ENCODE measurements at regions not wholly inside any gene's neighbourhood (a gene's known extent, or its start where the extent isn't known, plus 50 kb on each side); places are given as distances from the start of the nearest gene placed in this dataset.

DNA sequence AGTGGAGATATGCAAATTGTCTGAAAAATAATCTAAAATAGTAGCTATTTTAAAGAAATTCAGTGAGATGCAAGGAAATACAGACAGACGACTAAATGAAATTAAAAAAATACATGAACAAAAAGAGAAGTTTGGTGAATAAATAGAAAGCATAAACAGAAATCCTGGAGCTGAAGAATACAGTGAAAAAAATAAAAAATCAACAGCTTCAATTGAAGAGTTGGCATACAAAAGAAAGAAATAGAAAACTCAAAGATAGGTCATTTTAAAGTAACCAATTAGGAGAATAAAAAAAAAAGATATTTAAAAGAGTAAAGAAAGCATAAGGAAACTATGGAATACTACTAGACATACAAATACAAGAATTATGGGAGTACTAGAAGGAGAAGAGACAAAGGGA is 2191.5 kb upstream of the PCDH20 start:
- 60 to 63% methylated on average over 1 of the region's 1 CpG for WGBS, 2 donors
- H3K27ac ChIP-seq = no peak overlapping the region
- DNase-seq (no peak), ATAC-seq (no peak)
- no peak for TF ChIP-seq POLR2A (IDR thresholded peaks at IDR 0.05)
- TF ChIP-seq, protein P1, sequence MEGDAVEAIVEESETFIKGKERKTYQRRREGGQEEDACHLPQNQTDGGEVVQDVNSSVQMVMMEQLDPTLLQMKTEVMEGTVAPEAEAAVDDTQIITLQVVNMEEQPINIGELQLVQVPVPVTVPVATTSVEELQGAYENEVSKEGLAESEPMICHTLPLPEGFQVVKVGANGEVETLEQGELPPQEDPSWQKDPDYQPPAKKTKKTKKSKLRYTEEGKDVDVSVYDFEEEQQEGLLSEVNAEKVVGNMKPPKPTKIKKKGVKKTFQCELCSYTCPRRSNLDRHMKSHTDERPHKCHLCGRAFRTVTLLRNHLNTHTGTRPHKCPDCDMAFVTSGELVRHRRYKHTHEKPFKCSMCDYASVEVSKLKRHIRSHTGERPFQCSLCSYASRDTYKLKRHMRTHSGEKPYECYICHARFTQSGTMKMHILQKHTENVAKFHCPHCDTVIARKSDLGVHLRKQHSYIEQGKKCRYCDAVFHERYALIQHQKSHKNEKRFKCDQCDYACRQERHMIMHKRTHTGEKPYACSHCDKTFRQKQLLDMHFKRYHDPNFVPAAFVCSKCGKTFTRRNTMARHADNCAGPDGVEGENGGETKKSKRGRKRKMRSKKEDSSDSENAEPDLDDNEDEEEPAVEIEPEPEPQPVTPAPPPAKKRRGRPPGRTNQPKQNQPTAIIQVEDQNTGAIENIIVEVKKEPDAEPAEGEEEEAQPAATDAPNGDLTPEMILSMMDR (IDR thresholded peaks at IDR 0.05) = no peak
- peaks cover 0 to 12% (median 0%) of the 10 kb centered on the region in 3 donors for H3K9me3 ChIP-seq
- intact Hi-C loops (cut with DNase I) = no loop called here
- no peaks in the 10 kb centered on the region for H3K36me3 ChIP-seq (replicated peaks in 1 of 2; ENCODE audit: insufficient read depth in 1 of 2, low read depth in 2 of 2)
- H3K4me3 ChIP-seq = no peak overlapping the region
- no peaks in the 10 kb centered on the region for H3K27me3 ChIP-seq
- no peaks in the 10 kb centered on the region for H3K4me1 ChIP-seq

DNA sequence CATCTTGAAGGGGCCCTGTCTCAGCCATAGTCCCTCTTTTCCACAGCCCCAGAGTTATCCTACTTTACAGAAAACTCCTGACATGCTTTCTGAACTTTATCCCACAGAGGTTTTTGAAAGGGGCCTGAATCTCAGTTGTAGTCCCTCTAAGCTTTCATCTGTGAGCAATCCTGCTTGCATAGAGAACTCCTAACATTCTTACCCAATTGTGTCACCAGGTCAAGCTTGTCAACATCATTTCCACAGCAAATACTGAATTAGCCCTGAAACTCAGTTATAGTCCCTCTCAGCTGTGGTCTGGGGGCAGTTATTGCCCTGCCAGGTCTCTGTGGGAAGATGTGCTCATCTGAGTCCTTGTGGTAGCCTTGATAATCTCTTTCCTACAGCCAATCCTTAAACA is 2190.3 kb upstream of the PCDH20 start:
- Histone ChIP-seq H3K9me3 (peaks cover 0 to 12% (median 0%) of the 10 kb centered on the region in 3 donors), H3K27me3 (no peaks in the 10 kb centered on the region), H3K4me3 (no peak overlapping the region), H3K4me1 (no peaks in the 10 kb centered on the region), H3K27ac (no peak overlapping the region), H3K36me3 (replicated peaks in 1 of 2; ENCODE audit: insufficient read depth in 1 of 2, low read depth in 2 of 2) (no peaks in the 10 kb centered on the region)
- intact Hi-C loops (cut with DNase I) = no loop called here
- ATAC-seq (no peak), DNase-seq (no peak)
- TF ChIP-seq, protein P1 (IDR thresholded peaks at IDR 0.05) = no peak

DNA sequence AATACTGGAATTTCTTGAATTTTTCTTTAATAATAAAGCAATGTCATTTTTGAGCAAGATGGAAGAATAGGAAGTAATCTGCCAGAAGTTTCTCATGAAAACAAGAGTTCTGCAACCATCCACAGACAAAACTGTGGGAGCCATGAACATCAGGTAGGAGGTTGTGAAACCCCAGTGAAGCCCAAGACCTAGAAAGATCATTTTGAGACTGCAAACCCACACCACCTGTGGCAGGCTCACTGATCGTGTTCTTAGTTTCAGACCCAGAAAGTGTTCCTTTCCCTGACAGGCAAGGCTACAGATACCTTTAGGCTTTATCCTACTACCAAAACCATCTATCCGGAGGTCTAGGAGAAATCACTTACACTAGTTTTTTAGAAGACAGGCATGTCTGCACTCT is 2189.8 kb upstream of the PCDH20 start:
- Histone ChIP-seq H3K4me3 (no peak overlapping the region), H3K27ac (no peak overlapping the region), H3K27me3 (no peaks in the 10 kb centered on the region), H3K9me3 (peaks cover 0 to 12% (median 0%) of the 10 kb centered on the region in 3 donors), H3K4me1 (no peaks in the 10 kb centered on the region), H3K36me3 (replicated peaks in 1 of 2; ENCODE audit: insufficient read depth in 1 of 2, low read depth in 2 of 2) (no peaks in the 10 kb centered on the region)
- ATAC-seq = no peak
- 84 to 85% methylated on average over 2 of the region's 2 CpGs for WGBS, 2 donors
- no peak for TF ChIP-seq POLR2A (IDR thresholded peaks at IDR 0.05)
- TF ChIP-seq, protein P1 (IDR thresholded peaks at IDR 0.05) = no peak
- intact Hi-C loops (cut with DNase I) = no loop called here
- no peak for DNase-seq

DNA sequence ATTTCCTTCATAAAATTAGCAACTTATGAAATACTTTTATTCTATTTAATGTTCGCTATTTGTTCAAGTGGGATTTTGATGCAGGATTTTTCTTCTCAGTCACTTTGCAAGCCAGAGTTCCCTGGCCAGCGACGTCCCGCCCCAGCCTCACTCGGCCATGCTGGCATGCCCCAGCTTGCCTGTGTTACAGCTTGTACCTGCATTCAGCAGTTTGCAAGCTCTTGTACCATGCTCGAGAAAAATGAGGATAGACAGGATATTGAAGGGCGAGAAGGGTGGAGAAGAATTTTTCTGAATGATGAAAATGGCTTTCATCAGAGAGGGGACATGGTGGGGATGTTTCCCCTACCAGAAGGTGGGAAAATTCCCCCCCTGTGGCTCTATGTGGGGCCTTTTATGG is 2180.2 kb upstream of the PCDH20 start:
- no peak overlapping the region for H3K27ac ChIP-seq
- H3K27me3 ChIP-seq = no peaks in the 10 kb centered on the region
- 80 to 82% methylated on average over 7 of the region's 7 CpGs for WGBS, 2 donors
- H3K9me3 ChIP-seq = no peaks in the 10 kb centered on the region
- no peak for DNase-seq
- H3K4me1 ChIP-seq = no peaks in the 10 kb centered on the region
- no peak for ATAC-seq
- intact Hi-C loops (cut with DNase I) = no loop called here
- TF ChIP-seq, protein P1 (IDR thresholded peaks at IDR 0.05) = no peak
- TF ChIP-seq POLR2A (IDR thresholded peaks at IDR 0.05) = no peak
- H3K4me3 ChIP-seq = no peak overlapping the region
- no peaks in the 10 kb centered on the region for H3K36me3 ChIP-seq (replicated peaks in 1 of 2; ENCODE audit: insufficient read depth in 1 of 2, low read depth in 2 of 2)

DNA sequence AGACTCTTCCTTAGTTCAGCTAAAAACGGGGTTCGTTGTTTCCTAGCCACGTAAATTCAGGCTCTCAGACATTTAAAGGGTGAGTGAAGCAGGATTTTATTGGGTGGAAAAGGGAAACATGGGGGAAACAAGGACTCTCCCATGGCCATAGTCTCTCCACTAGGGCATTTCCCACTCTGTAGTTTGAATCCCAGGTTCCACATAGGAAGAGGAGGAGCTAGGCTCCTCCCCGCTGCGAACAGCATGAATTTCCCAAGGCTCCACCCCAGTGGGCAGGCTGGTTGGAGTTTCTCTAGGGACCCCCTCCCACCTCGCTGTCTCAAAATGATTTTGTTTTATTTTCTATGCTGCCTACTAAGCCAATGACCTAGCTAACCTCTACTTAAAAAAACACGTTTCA is 2170.8 kb upstream of the PCDH20 start:
- no peak overlapping the region for H3K4me3 ChIP-seq
- H3K27ac ChIP-seq = no peak overlapping the region
- DNase-seq = no peak
- no peak for TF ChIP-seq POLR2A (IDR thresholded peaks at IDR 0.05)
- TF ChIP-seq, protein P1 (IDR thresholded peaks at IDR 0.05) = no peak
- H3K9me3 ChIP-seq = no peaks in the 10 kb centered on the region
- ATAC-seq = no peak
- intact Hi-C loops (cut with DNase I) = no loop called here
- WGBS, 2 donors = 74 to 79% methylated on average over 7 of the region's 7 CpGs
- no peaks in the 10 kb centered on the region for H3K27me3 ChIP-seq
- no peaks in the 10 kb centered on the region for H3K4me1 ChIP-seq
- no peaks in the 10 kb centered on the region for H3K36me3 ChIP-seq (replicated peaks in 1 of 2; ENCODE audit: insufficient read depth in 1 of 2, low read depth in 2 of 2)
